Muscle layer of duodenum (tissue), 2 donors: ENCODE measurements at regions not wholly inside any gene's neighbourhood (a gene's known extent, or its start where the extent isn't known, plus 50 kb on each side); places are given as distances from the start of the nearest gene placed in this dataset.

ENCODE experiments used
- H3K27ac ChIP-seq: one replicate; pipeline ENCODE4 v1.7.0; 2013; ENCODE audit warnings: mild to moderate bottlenecking, low read length
- H3K27me3 ChIP-seq: one replicate; pipeline ENCODE4 v1.7.0; 2013; ENCODE audit warnings: low read depth, mild to moderate bottlenecking, control low read depth, low read length
- H3K36me3 ChIP-seq, 2 donors: one replicate each; pipeline ENCODE4 v1.7.0; 2013; ENCODE audit warnings: low read length in 2 of 2, control low read depth in 1 of 2, mild to moderate bottlenecking in 1 of 2; ENCODE audit not compliant: insufficient read depth in 2 of 2, control insufficient read depth in 1 of 2
- H3K4me1 ChIP-seq, 2 donors: one replicate each; pipeline ENCODE4 v1.7.0; 2013; ENCODE audit warnings: low read length in 2 of 2, mild to moderate bottlenecking in 2 of 2, control low read depth in 1 of 2, moderate library complexity in 1 of 2; ENCODE audit not compliant: insufficient read depth in 2 of 2, control insufficient read depth in 1 of 2
- H3K4me3 ChIP-seq, 2 donors: one replicate each; pipeline ENCODE4 v1.7.0; 2013; ENCODE audit warnings: low read length in 2 of 2, low read depth in 1 of 2, mild to moderate bottlenecking in 1 of 2
- H3K9me3 ChIP-seq, 2 donors: one replicate each; pipeline ENCODE4 v1.7.0; 2013; ENCODE audit warnings: low read length in 2 of 2, control low read depth in 1 of 2, mild to moderate bottlenecking in 1 of 2; ENCODE audit not compliant: control insufficient read depth in 1 of 2
- donor health status: healthy.

DNA sequence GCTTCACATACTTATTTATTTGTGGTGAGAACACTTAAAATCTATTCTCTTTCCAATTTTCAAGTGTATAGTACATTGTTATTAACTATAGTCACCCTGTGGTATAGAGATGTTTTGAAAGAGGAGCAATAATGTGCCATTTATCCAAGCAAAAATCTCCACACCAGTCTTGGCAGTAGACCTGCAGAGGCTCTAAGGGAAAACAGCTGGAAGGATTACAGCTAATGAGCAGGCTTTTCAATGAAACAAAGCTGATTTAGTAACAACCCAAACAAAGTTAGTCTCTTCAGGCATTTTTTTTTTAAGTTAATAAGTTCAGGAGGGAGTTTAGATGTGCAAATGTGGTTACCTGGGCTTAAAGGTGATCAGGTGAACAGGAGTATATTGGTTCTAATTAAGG lies 101.9 kb downstream of the EVX1 start:
- Histone ChIP-seq H3K36me3 (no peaks in the 10 kb centered on the region), H3K4me1 (peaks cover 0 to 7% of the 10 kb centered on the region in 2 donors), H3K4me3 (no peak overlapping the region), H3K27me3 (no peaks in the 10 kb centered on the region), H3K9me3 (no peaks in the 10 kb centered on the region), H3K27ac (no peak overlapping the region)

DNA sequence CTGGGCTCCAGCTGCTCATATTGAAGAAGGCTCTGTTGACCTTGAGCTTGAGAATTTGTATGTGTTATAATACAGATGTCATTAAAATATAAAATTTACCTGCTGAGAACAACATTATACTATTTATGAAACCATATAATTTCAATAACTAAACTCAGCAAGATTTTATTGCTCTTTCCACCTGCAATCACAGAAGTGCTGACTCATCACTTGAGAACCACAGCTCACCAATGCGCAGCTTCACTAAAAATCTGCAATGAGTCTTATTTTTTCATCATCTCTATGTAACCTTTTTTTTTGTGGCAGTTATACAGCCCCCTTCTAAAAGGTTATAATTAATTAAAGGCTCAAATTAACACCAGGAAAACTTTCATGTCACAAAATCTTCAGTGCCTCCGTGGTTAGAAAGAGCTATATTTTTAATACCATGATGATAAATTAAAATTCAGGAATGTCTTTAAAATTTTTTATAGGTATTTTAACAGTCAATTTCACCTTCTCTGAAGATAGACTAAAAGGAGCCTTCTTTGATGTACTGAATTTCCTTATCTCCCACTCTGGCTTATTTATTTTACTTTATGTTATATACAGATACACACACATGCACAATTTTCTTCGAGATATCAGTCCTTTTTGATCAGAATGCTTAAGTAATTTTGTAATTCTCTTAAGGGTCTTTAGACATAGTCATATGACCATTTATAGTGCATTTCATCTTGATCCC lies 102.7 kb downstream of the EVX1 start:
- Histone ChIP-seq H3K36me3 (no peaks in the 10 kb centered on the region), H3K27ac (no peak overlapping the region), H3K9me3 (no peaks in the 10 kb centered on the region), H3K4me1 (peaks cover 0 to 7% of the 10 kb centered on the region in 2 donors), H3K27me3 (no peaks in the 10 kb centered on the region), H3K4me3 (no peak overlapping the region)

DNA sequence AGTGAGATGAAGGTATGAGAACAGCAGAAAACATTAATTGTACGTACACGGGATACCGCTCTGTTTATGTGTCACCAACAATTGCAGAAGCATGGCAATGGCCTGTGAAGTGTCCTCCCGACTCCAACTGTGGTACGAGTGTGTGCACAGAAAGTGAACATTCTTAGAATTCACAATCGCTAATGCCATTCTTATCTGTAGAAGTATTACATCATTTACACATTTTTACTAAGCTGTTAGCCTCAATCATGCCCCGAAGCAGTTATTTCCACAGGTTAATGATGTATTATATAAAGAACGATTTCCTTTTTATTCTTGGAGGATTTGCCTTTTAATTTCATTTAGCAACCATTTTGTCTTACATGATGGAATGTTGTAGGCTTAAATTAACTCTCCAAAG lies 103.4 kb downstream of the EVX1 start:
- Histone ChIP-seq H3K27ac (no peak overlapping the region), H3K27me3 (no peaks in the 10 kb centered on the region)

DNA sequence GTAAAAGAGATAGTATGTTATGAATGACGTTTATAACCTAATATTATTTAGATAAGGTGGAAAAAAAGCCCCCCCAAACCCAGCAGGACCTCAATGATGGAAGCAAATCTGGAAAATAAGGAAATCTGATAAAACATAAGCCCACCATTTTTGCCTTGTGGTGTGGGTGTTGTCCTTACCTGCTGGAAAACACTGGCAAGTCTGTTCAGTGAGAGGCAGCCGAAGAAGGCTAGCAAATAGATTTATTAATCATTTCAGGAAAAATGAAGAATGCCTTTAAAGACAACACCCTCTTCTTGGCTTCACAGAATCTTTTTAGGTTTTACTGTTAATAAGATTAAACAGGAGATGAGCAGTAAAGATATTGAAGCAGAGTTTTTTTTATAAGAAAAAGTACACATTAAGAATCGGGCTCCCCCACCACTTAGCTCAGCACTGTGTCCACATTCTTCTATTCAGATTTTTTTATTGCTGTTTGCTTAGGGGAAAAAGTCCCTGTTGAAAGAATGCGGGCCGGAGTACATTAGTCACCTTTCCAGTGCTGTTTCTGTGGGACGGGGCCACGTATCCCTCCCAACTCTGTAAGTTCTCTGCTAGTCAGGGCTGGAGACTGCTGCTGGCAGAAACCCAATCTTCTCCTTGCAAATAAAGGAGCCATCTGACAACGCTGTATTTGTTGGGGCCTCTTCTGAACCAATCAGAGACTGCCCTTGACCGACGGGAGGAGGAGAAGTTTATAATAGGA lies 104.1 kb downstream of the EVX1 start:
- Histone ChIP-seq H3K9me3 (no peaks in the 10 kb centered on the region), H3K27ac (no peak overlapping the region), H3K4me3 (peak overlapping the region in 1 of 2 donors; percentile 12), H3K4me1 (peaks cover 0 to 7% of the 10 kb centered on the region in 2 donors), H3K36me3 (no peaks in the 10 kb centered on the region), H3K27me3 (no peaks in the 10 kb centered on the region)

More for the DNA sequence above, 103.4 kb downstream of the EVX1 start:
- H3K9me3 ChIP-seq = no peaks in the 10 kb centered on the region
- no peak overlapping the region for H3K4me3 ChIP-seq
- H3K4me1 ChIP-seq = peaks cover 0 to 7% of the 10 kb centered on the region in 2 donors
- H3K36me3 ChIP-seq = no peaks in the 10 kb centered on the region

DNA sequence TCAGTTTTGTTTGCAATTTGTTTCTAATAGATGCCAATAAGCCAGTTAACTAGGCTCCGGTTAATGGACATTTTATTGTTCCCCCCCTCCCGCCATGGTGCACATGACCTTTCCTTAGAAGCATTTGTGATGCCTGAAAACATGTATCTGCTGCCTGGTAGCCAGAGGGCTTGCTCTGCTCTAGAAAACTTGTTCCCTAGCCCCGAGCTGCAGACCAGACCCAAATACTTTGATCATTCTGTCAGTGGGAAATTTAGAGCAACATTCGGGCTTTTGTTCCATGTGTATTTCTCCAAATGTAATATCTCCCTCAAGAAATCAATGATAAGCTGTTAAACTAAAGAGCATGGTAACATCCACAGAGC lies 104.7 kb downstream of the EVX1 start:
- no peak overlapping the region for H3K27ac ChIP-seq
- H3K36me3 ChIP-seq = no peaks in the 10 kb centered on the region
- H3K9me3 ChIP-seq = no peaks in the 10 kb centered on the region
- H3K27me3 ChIP-seq = no peaks in the 10 kb centered on the region
- H3K4me1 ChIP-seq = peaks cover 0 to 7% of the 10 kb centered on the region in 2 donors
- peak overlapping the region in 1 of 2 donors; percentile 12 for H3K4me3 ChIP-seq

DNA sequence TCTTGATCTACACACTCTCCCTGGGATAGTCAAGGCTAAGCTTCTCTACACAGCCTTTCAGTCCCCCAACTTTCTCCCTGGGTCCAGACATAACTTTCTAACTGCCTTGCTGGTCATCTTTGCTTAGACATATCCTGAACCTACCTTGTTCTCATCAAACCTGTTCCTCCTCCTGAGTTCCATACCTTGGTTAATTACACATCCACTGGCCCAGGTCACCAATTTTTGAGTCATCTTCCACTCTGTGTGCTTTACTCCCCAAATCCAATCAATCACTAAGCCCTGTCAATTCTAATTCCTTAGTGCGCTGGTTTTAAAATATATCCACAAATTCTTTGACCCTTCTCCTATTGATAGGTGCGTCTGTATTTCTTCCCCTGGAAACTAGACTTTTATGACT lies 107.0 kb downstream of the EVX1 start:
- Histone ChIP-seq H3K9me3 (no peaks in the 10 kb centered on the region), H3K27ac (no peak overlapping the region), H3K4me3 (no peak overlapping the region), H3K4me1 (peaks cover 0 to 7% of the 10 kb centered on the region in 2 donors), H3K27me3 (no peaks in the 10 kb centered on the region), H3K36me3 (no peaks in the 10 kb centered on the region)

DNA sequence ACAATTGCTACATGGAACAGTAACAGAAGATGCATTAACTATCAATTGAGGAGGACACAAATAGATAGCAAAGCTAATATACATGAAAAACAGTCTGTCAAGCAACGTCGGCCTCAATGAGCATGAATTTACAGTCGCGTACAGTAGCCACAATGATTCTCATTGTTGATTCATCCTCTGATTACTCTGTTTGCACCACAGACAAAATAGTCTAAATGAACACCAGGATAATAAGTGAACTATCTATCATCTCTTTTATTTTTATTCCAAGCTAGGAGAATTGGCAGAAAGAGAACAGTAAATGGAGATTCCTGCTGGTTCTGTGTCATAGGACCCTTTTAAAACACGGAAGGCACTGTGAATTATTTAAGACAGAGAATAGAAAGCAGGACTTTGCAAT lies 108.5 kb downstream of the EVX1 start:
- no peak overlapping the region for H3K27ac ChIP-seq

DNA sequence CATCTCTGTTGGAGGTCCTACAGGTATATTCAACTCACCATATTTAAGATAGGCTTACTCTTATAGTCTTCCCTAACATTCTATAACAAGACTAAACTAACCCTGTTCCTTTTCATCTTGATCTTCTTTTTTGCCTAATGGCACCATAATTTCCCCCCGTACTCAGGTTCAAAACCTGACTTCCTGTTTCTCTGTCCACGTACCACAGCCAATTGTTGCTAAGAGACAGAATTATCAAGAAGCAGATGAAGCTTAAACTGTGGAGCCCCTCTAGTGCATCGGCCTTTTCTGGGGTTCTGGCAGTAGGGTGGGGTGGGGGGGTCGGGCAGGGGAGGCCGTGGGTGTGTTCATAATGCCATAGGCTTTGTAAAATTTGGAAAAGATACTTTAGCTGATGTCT lies 109.2 kb downstream of the EVX1 start:
- Histone ChIP-seq H3K4me3 (no peak overlapping the region), H3K4me1 (no peaks in the 10 kb centered on the region), H3K27ac (no peak overlapping the region), H3K36me3 (no peaks in the 10 kb centered on the region), H3K27me3 (no peaks in the 10 kb centered on the region), H3K9me3 (no peaks in the 10 kb centered on the region)

More for the DNA sequence above, 108.5 kb downstream of the EVX1 start:
- Histone ChIP-seq H3K27me3 (no peaks in the 10 kb centered on the region), H3K36me3 (no peaks in the 10 kb centered on the region), H3K9me3 (no peaks in the 10 kb centered on the region), H3K4me1 (peaks cover 0 to 4% of the 10 kb centered on the region in 2 donors), H3K4me3 (no peak overlapping the region)

DNA sequence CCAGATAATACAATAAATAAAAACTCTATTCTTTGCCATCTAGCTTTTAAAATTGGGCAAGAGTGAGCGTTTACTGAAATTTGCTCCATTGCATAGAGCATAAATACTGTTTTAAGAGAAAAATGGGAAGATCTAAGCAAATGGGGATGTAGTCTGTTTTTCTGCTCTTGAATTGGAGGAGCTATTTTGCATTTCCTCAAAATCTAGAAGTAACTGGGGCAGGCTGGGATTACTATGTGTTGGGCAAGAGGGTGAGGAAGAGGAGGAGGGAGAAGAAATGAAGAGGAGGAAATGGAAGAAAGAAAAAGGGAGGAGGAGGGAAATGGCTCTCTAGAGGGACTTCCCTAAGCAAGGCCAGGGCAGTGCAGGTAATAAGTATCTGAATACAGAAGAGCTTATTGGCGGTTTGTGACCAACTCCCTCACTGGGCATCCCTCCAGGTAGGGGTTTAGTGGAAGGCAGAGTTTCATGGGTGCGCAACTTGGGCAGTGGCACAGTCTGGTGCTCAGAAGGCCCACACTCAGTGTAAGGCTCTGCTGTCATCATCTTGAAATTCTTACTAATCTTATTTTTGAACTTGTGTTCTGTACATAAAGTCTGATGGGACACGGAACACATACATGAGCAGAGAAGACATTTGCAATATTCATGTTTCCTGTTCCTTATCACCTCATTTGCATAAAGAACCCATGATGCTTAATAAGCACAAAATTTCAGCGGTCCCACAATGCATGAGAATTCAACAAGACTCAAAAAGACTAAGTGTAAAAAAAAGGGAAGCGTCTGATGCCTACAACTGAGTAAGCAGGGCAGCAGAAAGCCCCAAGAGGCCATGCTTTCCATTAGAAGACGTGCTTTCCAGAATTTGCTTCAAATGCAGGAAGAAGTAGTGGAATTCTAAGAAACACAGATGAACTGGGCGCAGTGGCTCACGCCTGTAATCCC lies 116.9 kb downstream of the EVX1 start:
- Histone ChIP-seq H3K4me1 (peaks cover 0 to 3% of the 10 kb centered on the region in 2 donors), H3K27ac (no peak overlapping the region), H3K4me3 (no peak overlapping the region), H3K9me3 (no peaks in the 10 kb centered on the region), H3K36me3 (no peaks in the 10 kb centered on the region), H3K27me3 (no peaks in the 10 kb centered on the region)

DNA sequence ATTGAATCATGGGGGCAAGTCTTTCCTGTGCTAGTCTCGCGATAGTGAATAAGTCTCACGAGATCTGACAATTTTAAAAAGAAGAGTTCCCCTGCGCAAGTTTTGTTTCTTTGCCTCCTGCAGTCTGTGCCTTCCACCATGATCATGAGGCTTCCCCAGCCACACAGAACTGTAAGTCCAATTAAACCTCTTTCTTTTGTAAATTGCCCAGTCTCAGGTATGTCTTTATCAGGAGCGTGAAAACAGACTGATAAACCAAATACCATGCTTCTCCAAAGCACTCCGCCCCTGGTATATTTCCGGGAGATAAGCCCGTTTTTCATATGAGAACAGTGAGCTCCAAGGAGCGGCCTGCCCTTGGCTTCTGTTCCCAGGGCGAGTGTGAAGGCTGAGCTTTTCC lies 118.9 kb downstream of the EVX1 start:
- H3K27me3 ChIP-seq = no peaks in the 10 kb centered on the region
- no peaks in the 10 kb centered on the region for H3K9me3 ChIP-seq
- peaks cover 0 to 3% of the 10 kb centered on the region in 2 donors for H3K4me1 ChIP-seq
- no peaks in the 10 kb centered on the region for H3K36me3 ChIP-seq
- H3K4me3 ChIP-seq = no peak overlapping the region
- H3K27ac ChIP-seq = no peak overlapping the region

DNA sequence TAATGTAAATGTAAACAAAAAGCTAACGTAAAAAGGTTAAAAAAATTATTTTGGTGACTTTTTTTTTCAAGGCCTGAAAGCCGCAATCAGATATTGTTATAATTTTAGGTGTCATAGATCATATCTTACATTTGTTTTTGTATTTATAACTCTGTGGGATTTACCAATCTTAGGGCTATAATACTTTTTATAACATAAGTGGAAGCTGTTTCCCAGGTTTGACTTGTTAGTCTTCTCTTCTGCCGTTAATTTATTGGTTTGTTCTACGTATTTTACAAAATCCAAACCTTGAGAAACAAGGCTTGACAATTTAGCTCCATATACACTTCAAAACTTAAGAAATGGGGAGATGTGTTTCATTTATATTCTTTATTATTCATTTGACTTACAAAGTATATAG lies 119.4 kb downstream of the EVX1 start:
- H3K4me3 ChIP-seq = no peak overlapping the region
- H3K27ac ChIP-seq = no peak overlapping the region
- H3K36me3 ChIP-seq = no peaks in the 10 kb centered on the region
- H3K9me3 ChIP-seq = no peaks in the 10 kb centered on the region
- peaks cover 0 to 3% of the 10 kb centered on the region in 2 donors for H3K4me1 ChIP-seq
- H3K27me3 ChIP-seq = no peaks in the 10 kb centered on the region
